D721Med (cell line): ENCODE measurements at regions not wholly inside any gene's neighbourhood (a gene's known extent, or its start where the extent isn't known, plus 50 kb on each side); places are given as distances from the start of the nearest gene placed in this dataset.

Experiments
- DNase-seq: peaks from one replicate; pipeline ENCODE4 v3.0.0; 2011; ENCODE audit warnings: low spot score; ENCODE audit not compliant: insufficient read length
- FAIRE-seq: peaks from 2 replicates; lab custom pipeline; 2011; peaks lifted over from hg19 to GRCh38; lab: Jason Lieb, UNC
- TF ChIP-seq, protein P1 (sequence below): IDR thresholded peaks from 2 replicates; pipeline ENCODE4 v1.5.1; 2012; ENCODE audit warnings: mild to moderate bottlenecking, control low read depth; ENCODE audit not compliant: insufficient read depth; ENCODE audit errors: missing control alignments

GRCh38 chr13:31050486-31051400, 111.0 kb downstream of the HSPH1 start:
- TF ChIP-seq, protein P1, sequence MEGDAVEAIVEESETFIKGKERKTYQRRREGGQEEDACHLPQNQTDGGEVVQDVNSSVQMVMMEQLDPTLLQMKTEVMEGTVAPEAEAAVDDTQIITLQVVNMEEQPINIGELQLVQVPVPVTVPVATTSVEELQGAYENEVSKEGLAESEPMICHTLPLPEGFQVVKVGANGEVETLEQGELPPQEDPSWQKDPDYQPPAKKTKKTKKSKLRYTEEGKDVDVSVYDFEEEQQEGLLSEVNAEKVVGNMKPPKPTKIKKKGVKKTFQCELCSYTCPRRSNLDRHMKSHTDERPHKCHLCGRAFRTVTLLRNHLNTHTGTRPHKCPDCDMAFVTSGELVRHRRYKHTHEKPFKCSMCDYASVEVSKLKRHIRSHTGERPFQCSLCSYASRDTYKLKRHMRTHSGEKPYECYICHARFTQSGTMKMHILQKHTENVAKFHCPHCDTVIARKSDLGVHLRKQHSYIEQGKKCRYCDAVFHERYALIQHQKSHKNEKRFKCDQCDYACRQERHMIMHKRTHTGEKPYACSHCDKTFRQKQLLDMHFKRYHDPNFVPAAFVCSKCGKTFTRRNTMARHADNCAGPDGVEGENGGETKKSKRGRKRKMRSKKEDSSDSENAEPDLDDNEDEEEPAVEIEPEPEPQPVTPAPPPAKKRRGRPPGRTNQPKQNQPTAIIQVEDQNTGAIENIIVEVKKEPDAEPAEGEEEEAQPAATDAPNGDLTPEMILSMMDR = no peak
- DNase-seq (no peak), FAIRE-seq (no peak)

- no peak for FAIRE-seq
- DNase-seq = no peak
- TF ChIP-seq, protein P1 = no peak
These were observed 111.9 kb downstream of the HSPH1 start for GRCh38 chr13:31049833-31050232.

- TF ChIP-seq, protein P1 = no peak
- FAIRE-seq (no peak), DNase-seq (no peak)
These were observed 112.6 kb downstream of the HSPH1 start for GRCh38 chr13:31049083-31049482.

DNA sequence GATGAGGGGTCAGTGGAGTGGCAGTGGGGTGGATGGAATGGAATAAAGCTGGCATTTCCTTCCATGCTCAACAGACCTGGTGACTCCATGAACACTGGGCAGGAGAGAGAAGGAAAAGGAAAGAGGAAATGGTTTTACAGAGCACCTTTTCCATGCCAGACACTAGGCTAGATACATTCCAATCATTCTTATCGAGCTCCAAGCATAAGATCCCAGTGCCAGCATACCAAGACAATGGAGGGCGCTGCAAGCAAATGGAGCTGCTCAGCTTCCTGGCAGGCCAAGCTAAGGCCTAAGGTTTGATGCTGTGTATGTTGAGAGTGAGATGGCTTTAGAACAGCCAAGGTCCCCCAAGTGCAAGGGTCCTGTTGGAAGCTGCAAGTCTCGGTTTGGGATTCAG, 113.2 kb downstream of the HSPH1 start:
- no peak for FAIRE-seq
- TF ChIP-seq, protein P1 = no peak
- DNase-seq = no peak

GRCh38 chr13:31046711-31047279, 114.3 kb downstream of the TEX26 start:
- DNase-seq = no peak

GRCh38 chr13:31045286-31046081, 113.0 kb downstream of the TEX26 start:
- FAIRE-seq (no peak), DNase-seq (no peak)
- TF ChIP-seq, protein P1 = no peak

More at GRCh38 chr13:31046711-31047279, 114.3 kb downstream of the TEX26 start:
- TF ChIP-seq, protein P1 = no peak
- FAIRE-seq = no peak
